HepG2 (cell line): ENCODE measurements at regions not wholly inside any gene's neighbourhood (a gene's known extent, or its start where the extent isn't known, plus 50 kb on each side); places are given as distances from the start of the nearest gene placed in this dataset.

ENCODE experiments used
- ATAC-seq: fragments of 200-7000 bp; cut with Tn5 transposase; 3 replicates; pipeline ENCODE4 v1.9.1; 2020; ENCODE audit warnings: mild to moderate bottlenecking, moderate library complexity
- BruUV-seq: library from RNA; stranded (reverse); fragments of 400-500 nt; replicated peaks from 2 replicates; lab custom pipeline; 2021; lab: Mats Ljungman, UMichigan
- CTCF ChIA-PET: fragments of 300-600 bp; formaldehyde crosslinking; extraction: SDS; loops from one replicate; lab custom pipeline; 2021; ENCODE audit warnings: low total read pairs, inconsistent platforms, low intra/inter-chr PET ratio; lab: Yijun Ruan, JAX
- POLR2A ChIA-PET: fragments of 350-600 bp; sonication (Branson Sonifier 250); formaldehyde crosslinking; loops from one replicate; lab custom pipeline; 2020; ENCODE audit warnings: antibody characterized with exemption, inconsistent platforms; lab: Yijun Ruan, JAX
- DNase-seq: peaks from one replicate; pipeline ENCODE4 v3.0.0-alpha.2; 2015; ENCODE audit warnings: low spot score
- FAIRE-seq: peaks from 3 replicates; lab custom pipeline; 2011; peaks lifted over from hg19 to GRCh38; lab: Jason Lieb, UNC
- H2AFZ ChIP-seq: one replicate; pipeline ENCODE4 v1.6.1; 2011; ENCODE audit warnings: low read length, inconsistent platforms
- H3K27ac ChIP-seq: fragments of 300-600 bp; 3 replicates; pipeline ENCODE4 v1.8.0; 2011; ENCODE audit warnings: mixed run types, mild to moderate bottlenecking, mixed read lengths, low read length, inconsistent platforms; ENCODE audit not compliant: insufficient read depth; ENCODE audit errors: extremely low read length
- H3K27me3 ChIP-seq, 2 experiments: fragments of 200-600 bp in 1 of 2; 2 replicates in 1 of 2; 3 replicates in 1 of 2; pipeline versions ENCODE4 v1.6.0 to v1.8.0; 2011; ENCODE audit warnings: low read length in 2 of 2, mild to moderate bottlenecking in 2 of 2, moderate library complexity in 2 of 2, inconsistent platforms in 1 of 2; ENCODE audit not compliant: insufficient read depth in 2 of 2, control insufficient read depth in 1 of 2
- H3K36me3 ChIP-seq, 2 experiments: fragments of 200-600 bp in 1 of 2; replicated peaks in 1 of 2; 2 replicates in 1 of 2; 3 replicates in 1 of 2; pipeline versions ENCODE4 v1.5.1 to v1.8.0; 2011; ENCODE audit warnings: low read length in 2 of 2, inconsistent platforms in 1 of 2; ENCODE audit not compliant: insufficient read depth in 2 of 2, control insufficient read depth in 1 of 2
- H3K4me1 ChIP-seq: 2 replicates; pipeline ENCODE4 v1.5.1; 2012; ENCODE audit warnings: low read length, inconsistent platforms; ENCODE audit not compliant: insufficient read depth
- H3K4me2 ChIP-seq: 2 replicates; pipeline ENCODE4 v1.6.0; 2011; ENCODE audit warnings: low read depth, low read length, inconsistent platforms
- H3K4me3 ChIP-seq, 3 experiments: fragments of 200-600 bp in 1 of 3; sonication (generic), shearing (Covaris generic) in 1 of 3; replicated peaks in 1 of 3; 2 replicates each; pipeline ENCODE4 v1.5.1; 2011 to 2016; ENCODE audit warnings: low read length in 3 of 3, inconsistent platforms in 2 of 3, low read depth in 2 of 3, mild to moderate bottlenecking in 2 of 3, control low read depth in 1 of 3, mixed read lengths in 1 of 3; ENCODE audit not compliant: insufficient read depth in 1 of 3
- H3K79me2 ChIP-seq: one replicate; pipeline ENCODE4 v1.6.1; 2011; ENCODE audit warnings: low read length, inconsistent platforms; ENCODE audit not compliant: insufficient read depth
- H3K9ac ChIP-seq: 2 replicates; pipeline ENCODE4 v1.6.0; 2011; ENCODE audit warnings: mild to moderate bottlenecking, low read depth, low read length, inconsistent platforms; ENCODE audit not compliant: insufficient read depth
- H3K9me3 ChIP-seq: 2 replicates; pipeline ENCODE4 v1.5.1; 2012; ENCODE audit warnings: mild to moderate bottlenecking, low read length
- H4K20me1 ChIP-seq: 2 replicates; pipeline ENCODE4 v1.6.0; 2011; ENCODE audit warnings: inconsistent platforms, mild to moderate bottlenecking, low read length, moderate library complexity; ENCODE audit not compliant: insufficient read depth
- AKAP8 ChIP-seq: sonication (generic); formaldehyde crosslinking; IDR thresholded peaks from 2 replicates; pipeline ENCODE4 v1.5.1; 2020; ENCODE audit warnings: mild to moderate bottlenecking, missing genetic modification reagents
- ATF1 ChIP-seq: IDR thresholded peaks from 2 replicates; pipeline ENCODE4 v1.6.1; 2016; ENCODE audit warnings: mild to moderate bottlenecking, control low read depth
- CREBL2 ChIP-seq: sonication (generic); formaldehyde crosslinking; IDR thresholded peaks from 2 replicates; pipeline ENCODE4 v1.8.1; 2023; ENCODE audit warnings: missing genetic modification reagents, mild to moderate bottlenecking, borderline replicate concordance
- EHMT2 ChIP-seq: fragments of 200-600 bp; sonication (generic); IDR thresholded peaks from 2 replicates; pipeline ENCODE4 v1.7.0; 2017; ENCODE audit warnings: antibody characterized with exemption, low read depth, low read length, borderline replicate concordance
- GRHL1 ChIP-seq: sonication (generic); formaldehyde crosslinking; conservative IDR thresholded peaks from 2 replicates; pipeline ENCODE4 v1.8.0; 2022; ENCODE audit warnings: missing genetic modification reagents
- MEIS1 ChIP-seq: sonication (generic); formaldehyde crosslinking; IDR thresholded peaks from 2 replicates; pipeline ENCODE4 v1.9.0; 2021; ENCODE audit warnings: mild to moderate bottlenecking, missing genetic modification reagents, moderate library complexity, borderline replicate concordance
- ZMYM4 ChIP-seq: sonication (generic); formaldehyde crosslinking; IDR thresholded peaks from 2 replicates; pipeline ENCODE4 v1.8.1; 2023; ENCODE audit warnings: mild to moderate bottlenecking, missing genetic modification reagents
- ZNF318 ChIP-seq: sonication (generic); formaldehyde crosslinking; IDR thresholded peaks from 2 replicates; pipeline ENCODE4 v1.4.0; 2020; ENCODE audit warnings: mild to moderate bottlenecking, missing genetic modification reagents
- ZNF382 ChIP-seq: sonication (generic); formaldehyde crosslinking; IDR thresholded peaks from 2 replicates; pipeline ENCODE4 v1.5.0; 2020; ENCODE audit warnings: missing genetic modification reagents, mild to moderate bottlenecking, borderline replicate concordance
- ZSCAN21 ChIP-seq: sonication (generic); formaldehyde crosslinking; IDR thresholded peaks from 2 replicates; pipeline ENCODE4 v1.8.0; 2022; ENCODE audit warnings: mild to moderate bottlenecking, missing genetic modification reagents, moderate library complexity, borderline replicate concordance
- WGBS: methylation state at CpG from one replicate; pipeline ENCODE4 v1.1.6; 2017; ENCODE audit warnings: low lambda C conversion rate; 5-methylcytosine and 5-hydroxymethylcytosine counted together
- in situ Hi-C: cut with HindIII; loops from 2 replicates; pipeline ENCODE4 v1.10.0; 2017; ENCODE audit warnings: low pct_unique_long_range_greater_than_20kb; ENCODE audit not compliant: extremely low pct_ligation_motif_present
- intact Hi-C: fragments of 100-400 bp; cut with micrococcal nuclease; formaldehyde crosslinking; loops from one replicate; pipeline ENCODE4 v1.10.0; 2022; ENCODE audit not compliant: unreplicated experiment
- TF ChIP-seq, protein P1 (sequence below): sonication (generic); formaldehyde crosslinking; IDR thresholded peaks from 2 replicates; pipeline ENCODE4 v1.5.0; 2020; ENCODE audit warnings: missing genetic modification reagents

DNA sequence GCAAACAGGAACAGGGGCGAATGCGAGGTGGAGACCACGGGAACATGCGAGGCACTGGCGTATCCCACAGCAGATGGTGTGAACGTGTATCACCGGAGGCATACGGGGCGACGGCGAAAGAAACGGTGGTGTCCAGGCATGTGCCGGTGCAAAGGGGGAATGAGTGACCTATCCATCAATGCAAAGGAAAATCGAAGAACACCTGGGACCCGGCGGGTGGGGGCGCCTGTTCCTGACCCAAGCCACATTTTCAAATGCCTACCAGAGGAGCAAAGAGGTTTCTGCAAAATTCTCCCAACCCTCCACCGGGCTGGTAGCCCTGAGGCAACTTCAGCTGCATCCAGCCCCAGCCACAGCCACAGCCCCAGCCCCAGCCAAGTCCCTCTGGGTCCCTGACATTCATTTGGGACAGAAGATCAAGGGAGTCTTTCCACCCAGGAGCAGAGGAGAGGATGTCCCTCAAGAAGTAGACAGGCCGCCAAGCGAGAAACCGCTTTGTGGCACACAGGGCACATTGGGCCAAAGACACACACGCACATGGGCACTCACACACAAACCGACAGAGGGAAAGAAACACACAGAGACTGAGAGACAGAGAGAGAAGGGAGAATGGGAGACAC lies 164.0 kb upstream of the ZNF337 start:
- no peak overlapping the region for H3K27ac ChIP-seq
- FAIRE-seq = no peak
- H3K9ac ChIP-seq = no peak overlapping the region
- no peak for DNase-seq
- H3K4me1 ChIP-seq = peaks cover 66% of the 10 kb centered on the region
- ChIA-PET POLR2A (no interaction called here), CTCF (no interaction called here)
- H2AFZ ChIP-seq = no peak overlapping the region
- no TSS peak for BruUV-seq
- intact Hi-C loops = no loop called here
- H3K79me2 ChIP-seq = no peaks in the 10 kb centered on the region
- H3K9me3 ChIP-seq = no peaks in the 10 kb centered on the region
- peak overlapping the region; percentile 9 to 75 (median 48); a peak in 4 of 6 replicates for H3K4me3 ChIP-seq
- H3K36me3 ChIP-seq = no peaks in the 10 kb centered on the region
- in situ Hi-C loops = no loop called here
- ATAC-seq = peak; percentile 13
- peaks cover 16 to 65% of the 10 kb centered on the region in 2 experiments for H3K27me3 ChIP-seq
- H3K4me2 ChIP-seq = peak overlapping the region; percentile 100
- H4K20me1 ChIP-seq = no peaks in the 10 kb centered on the region
- 30% methylated on average over 23 of the region's 23 CpGs for WGBS
- TF ChIP-seq ZNF382 (CRISPR knock-in tag) (no peak), GRHL1 (CRISPR knock-in tag) (no peak), EHMT2 (no peak), ZSCAN21 (CRISPR knock-in tag) (0 out of 2 replicates have a peak, but pooled peaks have one; percentile 32), MEIS1 (CRISPR knock-in tag) (no peak), AKAP8 (CRISPR knock-in tag) (no peak), ZMYM4 (CRISPR knock-in tag) (no peak), ATF1 (CRISPR knock-in tag) (no peak), ZNF318 (no peak), CREBL2 (no peak)
- TF ChIP-seq, protein P1, sequence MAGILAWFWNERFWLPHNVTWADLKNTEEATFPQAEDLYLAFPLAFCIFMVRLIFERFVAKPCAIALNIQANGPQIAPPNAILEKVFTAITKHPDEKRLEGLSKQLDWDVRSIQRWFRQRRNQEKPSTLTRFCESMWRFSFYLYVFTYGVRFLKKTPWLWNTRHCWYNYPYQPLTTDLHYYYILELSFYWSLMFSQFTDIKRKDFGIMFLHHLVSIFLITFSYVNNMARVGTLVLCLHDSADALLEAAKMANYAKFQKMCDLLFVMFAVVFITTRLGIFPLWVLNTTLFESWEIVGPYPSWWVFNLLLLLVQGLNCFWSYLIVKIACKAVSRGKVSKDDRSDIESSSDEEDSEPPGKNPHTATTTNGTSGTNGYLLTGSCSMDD (CRISPR knock-in tag) = no peak
